Left lung (tissue), 4 donors: ENCODE measurements at regions not wholly inside any gene's neighbourhood (a gene's known extent, or its start where the extent isn't known, plus 50 kb on each side); places are given as distances from the start of the nearest gene placed in this dataset.
A peak's percentile ranks its signal among the peaks of the same experiment; 100 is the strongest.
"Not testable (repeated sequence)": the region's sequence is repeated elsewhere in the genome, so short reads cannot be mapped to it uniquely, and the experiment has no call there.

ENCODE experiments used
- ATAC-seq: fragments of 200-7000 bp; cut with Tn5 transposase; one replicate; pipeline ENCODE4 v1.9.1; 2020; ENCODE audit warnings: moderate library complexity
- DNase-seq, 4 donors: peaks; one replicate each; pipeline ENCODE4 v3.0.0-alpha.2; 2013 to 2020
- H3K27ac ChIP-seq, 2 donors: fragments of 200-600 bp; sonication (generic) in 1 of 2; one replicate each; pipeline versions ENCODE4 v1.5.0 to v1.8.0; 2020 to 2021
- H3K27me3 ChIP-seq, 2 donors: fragments of 200-600 bp; sonication (generic) in 1 of 2; one replicate each; pipeline versions ENCODE4 v1.5.0 to v1.8.0; 2020 to 2021
- H3K36me3 ChIP-seq, 2 donors: fragments of 200-600 bp; sonication (generic) in 1 of 2; one replicate each; pipeline versions ENCODE4 v1.5.0 to v1.8.0; 2020 to 2021
- H3K4me1 ChIP-seq, 2 donors: fragments of 200-600 bp; one replicate each; pipeline ENCODE4 v1.8.0; 2021
- H3K4me3 ChIP-seq, 2 donors: fragments of 200-600 bp; sonication (generic) in 1 of 2; one replicate each; pipeline versions ENCODE4 v1.5.0 to v1.8.0; 2020 to 2021; ENCODE audit warnings: mild to moderate bottlenecking in 1 of 2
- H3K9me3 ChIP-seq, 2 donors: fragments of 200-600 bp; sonication (generic) in 1 of 2; one replicate each; pipeline versions ENCODE4 v1.5.0 to v1.8.0; 2020 to 2021
- CTCF ChIP-seq, 2 donors: fragments of 200-600 bp; sonication (generic) in 1 of 2; IDR thresholded peaks; one replicate each; pipeline versions ENCODE4 v1.5.0 to v1.8.0; 2021; ENCODE audit warnings: antibody characterized with exemption in 2 of 2
- intact Hi-C, 2 donors: fragments of 100-400 bp; cut with DNase I; formaldehyde crosslinking; loops; one replicate each; pipeline versions ENCODE4 v1.11.2 to v1.14.2; 2022
- donor health status: DM: no; HTN: yes; CAD: no.
- donor health status: DM: no; HTN: no; CAD: no.

- Histone ChIP-seq H3K27ac (no peak overlapping the region), H3K9me3 (no peaks in the 10 kb centered on the region), H3K36me3 (no peaks in the 10 kb centered on the region), H3K4me1 (no peaks in the 10 kb centered on the region), H3K27me3 (peaks cover 8 to 49% of the 10 kb centered on the region in 2 donors), H3K4me3 (no peak overlapping the region)
- ATAC-seq (peak; percentile 92), DNase-seq (peak in 3 of 4 donors; percentile 18 to 33 (median 32))
- TF ChIP-seq CTCF (IDR thresholded peaks at IDR 0.05), result peak; percentile 79 to 84
- intact Hi-C loops, result loop anchor here in 1 of 2 donors (10.0 kb wide), 1 partner anchor 75 kb away; no protein-coding TSS in a partner anchor
These were observed 92.9 kb upstream of the MTAP start for GRCh38 chr9:21709464-21710058.

GRCh38 chr9:21710548-21711191, 91.8 kb upstream of the MTAP start:
- TF ChIP-seq CTCF (IDR thresholded peaks at IDR 0.05), result no peak
- no peak for ATAC-seq
- peaks cover 8 to 49% of the 10 kb centered on the region in 2 donors for H3K27me3 ChIP-seq
- no peak for DNase-seq
- H3K4me1 ChIP-seq, result no peaks in the 10 kb centered on the region
- no peaks in the 10 kb centered on the region for H3K9me3 ChIP-seq
- intact Hi-C loops, result no loop called here
- no peaks in the 10 kb centered on the region for H3K36me3 ChIP-seq
- no peak overlapping the region for H3K27ac ChIP-seq
- H3K4me3 ChIP-seq, result no peak overlapping the region

GRCh38 chr9:21711504-21711903, 90.9 kb upstream of the MTAP start:
- H3K9me3 ChIP-seq, result no peaks in the 10 kb centered on the region
- H3K4me1 ChIP-seq, result no peaks in the 10 kb centered on the region
- H3K4me3 ChIP-seq, result no peak overlapping the region
- ATAC-seq (no peak), DNase-seq (no peak)
- TF ChIP-seq CTCF (IDR thresholded peaks at IDR 0.05), result no peak
- H3K36me3 ChIP-seq, result no peaks in the 10 kb centered on the region
- H3K27me3 ChIP-seq, result peaks cover 8 to 50% of the 10 kb centered on the region in 2 donors
- intact Hi-C loops, result no loop called here
- H3K27ac ChIP-seq, result no peak overlapping the region

GRCh38 chr9:21715408-21715807, 87.0 kb upstream of the MTAP start:
- Histone ChIP-seq H3K27me3 (peaks cover 24 to 55% of the 10 kb centered on the region in 2 donors), H3K27ac (no peak overlapping the region), H3K4me1 (no peaks in the 10 kb centered on the region), H3K9me3 (no peaks in the 10 kb centered on the region), H3K36me3 (no peaks in the 10 kb centered on the region), H3K4me3 (no peak overlapping the region)
- peak in 1 of 4 donors; percentile 20 for DNase-seq
- ATAC-seq, result no peak
- TF ChIP-seq CTCF (IDR thresholded peaks at IDR 0.05), result no peak
- intact Hi-C loops, result no loop called here

- no peak for TF ChIP-seq CTCF (IDR thresholded peaks at IDR 0.05)
- no peaks in the 10 kb centered on the region for H3K4me1 ChIP-seq
- no peaks in the 10 kb centered on the region for H3K9me3 ChIP-seq
- H3K36me3 ChIP-seq, result no peaks in the 10 kb centered on the region
- H3K4me3 ChIP-seq, result no peak overlapping the region
- ATAC-seq (peak; percentile 73), DNase-seq (peak in 2 of 4 donors; percentile 1 to 31)
- H3K27me3 ChIP-seq, result peaks cover 36 to 87% of the 10 kb centered on the region in 2 donors
- intact Hi-C loops, result no loop called here
- H3K27ac ChIP-seq, result no peak overlapping the region
These were observed 81.7 kb upstream of the MTAP start for GRCh38 chr9:21720758-21721157.

GRCh38 chr9:21727411-21727810, 75.0 kb upstream of the MTAP start:
- intact Hi-C loops, H3K4me1 ChIP-seq, H3K36me3 ChIP-seq, H3K27ac ChIP-seq, H3K9me3 ChIP-seq, H3K4me3 ChIP-seq, ATAC-seq: not testable (repeated sequence)
- DNase-seq, result peak in 1 of 4 donors; percentile 29
- H3K27me3 ChIP-seq, result peaks cover 22 to 72% of the 10 kb centered on the region in 2 donors
